Upper lobe of left lung (tissue), 6 donors: ENCODE measurements at regions not wholly inside any gene's neighbourhood (a gene's known extent, or its start where the extent isn't known, plus 50 kb on each side); places are given as distances from the start of the nearest gene placed in this dataset.

Source experiments
- ATAC-seq, 2 donors: fragments of 200-7000 bp; cut with Tn5 transposase; one replicate each; pipeline ENCODE4 v1.9.1; 2022; ENCODE audit warnings: mild to moderate bottlenecking in 2 of 2, moderate library complexity in 2 of 2; ENCODE audit not compliant: low FRiP score in 2 of 2
- DNase-seq, 2 donors: peaks; one replicate each; pipeline ENCODE4 v3.0.0-alpha.2; 2019 to 2020
- H3K27ac ChIP-seq, 4 donors: fragments of 200-600 bp; sonication (generic); one replicate each; pipeline ENCODE4 v1.5.1; 2016 to 2019
- H3K27me3 ChIP-seq, 4 donors: fragments of 200-600 bp; sonication (generic); one replicate each; pipeline ENCODE4 v1.5.1; 2017 to 2019
- H3K36me3 ChIP-seq, 4 donors: fragments of 200-600 bp; sonication (generic); one replicate each; pipeline ENCODE4 v1.5.1; 2016 to 2019
- H3K4me1 ChIP-seq, 4 donors: fragments of 200-600 bp; sonication (generic); one replicate each; pipeline ENCODE4 v1.5.1; 2018 to 2019
- H3K4me3 ChIP-seq, 4 donors: fragments of 200-600 bp; sonication (generic); one replicate each; pipeline ENCODE4 v1.5.1; 2017 to 2019; ENCODE audit warnings: mild to moderate bottlenecking in 2 of 4, moderate library complexity in 1 of 4
- H3K9me3 ChIP-seq, 4 donors: fragments of 200-600 bp; sonication (generic); one replicate each; pipeline ENCODE4 v1.5.1; 2018 to 2019
- CTCF ChIP-seq, 6 experiments: fragments of 450-650 bp in 4 of 6; fragments of 200-600 bp in 2 of 6; sonication (generic) in 2 of 6; IDR thresholded peaks; one replicate each; pipeline ENCODE4 v1.5.1; 2016 to 2019; ENCODE audit warnings: antibody characterized with exemption in 6 of 6
- EP300 ChIP-seq, 4 donors: sonication (generic); formaldehyde crosslinking; IDR thresholded peaks; one replicate each; pipeline ENCODE4 v1.5.1; 2017; ENCODE audit warnings: antibody characterized with exemption in 4 of 4, control low read depth in 2 of 4
- POLR2A ChIP-seq, 4 donors: fragments of 450-650 bp; IDR thresholded peaks; one replicate each; pipeline ENCODE4 v1.5.1; 2016 to 2017; ENCODE audit warnings: antibody characterized with exemption in 4 of 4, mild to moderate bottlenecking in 2 of 4
- POLR2AphosphoS5 ChIP-seq, 2 donors: sonication (generic); formaldehyde crosslinking; IDR thresholded peaks; one replicate each; pipeline ENCODE4 v1.5.1; 2017; ENCODE audit warnings: antibody characterized with exemption in 2 of 2
- WGBS, 2 donors: methylation state at CpG; one replicate each; pipeline ENCODE4 v1.1.5; 2017 to 2018; 5-methylcytosine and 5-hydroxymethylcytosine counted together
- donor health status: DM: no; HTN: no; CAD: no; lungs with moderate emphysema.
- donor health status: DM: no; HTN: yes; CAD: no; lungs with severe emphysema.

GRCh38 chr13:105441051-105441750 is 1094.3 kb downstream of the EFNB2 start:
- H3K4me3 ChIP-seq, result no peak overlapping the region
- H3K36me3 ChIP-seq, result no peaks in the 10 kb centered on the region
- no peaks in the 10 kb centered on the region for H3K4me1 ChIP-seq
- DNase-seq, result no peak
- no peaks in the 10 kb centered on the region for H3K9me3 ChIP-seq
- H3K27me3 ChIP-seq, result no peaks in the 10 kb centered on the region
- no peak for ATAC-seq
- H3K27ac ChIP-seq, result no peak overlapping the region
- no peak for TF ChIP-seq EP300 (IDR thresholded peaks at IDR 0.05)
- no peak for TF ChIP-seq CTCF (IDR thresholded peaks at IDR 0.05)
- no peak for TF ChIP-seq POLR2AphosphoS5 (IDR thresholded peaks at IDR 0.05)
- no peak for TF ChIP-seq POLR2A (IDR thresholded peaks at IDR 0.05)
- 58 to 62% methylated on average over 9 of the region's 9 CpGs for WGBS, 2 donors

- no peaks in the 10 kb centered on the region for H3K9me3 ChIP-seq
- DNase-seq (no peak), ATAC-seq (no peak)
- no peak overlapping the region for H3K4me3 ChIP-seq
- H3K27me3 ChIP-seq, result no peaks in the 10 kb centered on the region
- H3K27ac ChIP-seq, result no peak overlapping the region
- no peaks in the 10 kb centered on the region for H3K4me1 ChIP-seq
- no peaks in the 10 kb centered on the region for H3K36me3 ChIP-seq
- TF ChIP-seq POLR2A (IDR thresholded peaks at IDR 0.05) (no peak), EP300 (IDR thresholded peaks at IDR 0.05) (no peak), CTCF (IDR thresholded peaks at IDR 0.05) (no peak), POLR2AphosphoS5 (IDR thresholded peaks at IDR 0.05) (no peak)
Observed at GRCh38 chr13:105436943-105437342, 1098.5 kb downstream of the EFNB2 start.

- Histone ChIP-seq H3K4me1 (no peaks in the 10 kb centered on the region), H3K27ac (no peak overlapping the region), H3K27me3 (no peaks in the 10 kb centered on the region), H3K9me3 (no peaks in the 10 kb centered on the region), H3K36me3 (no peaks in the 10 kb centered on the region), H3K4me3 (no peak overlapping the region)
- no peak for TF ChIP-seq CTCF (IDR thresholded peaks at IDR 0.05)
- TF ChIP-seq POLR2A (IDR thresholded peaks at IDR 0.05), result no peak
- TF ChIP-seq POLR2AphosphoS5 (IDR thresholded peaks at IDR 0.05), result no peak
- 79 to 81% methylated on average over 2 of the region's 2 CpGs for WGBS, 2 donors
- DNase-seq (no peak), ATAC-seq (no peak)
Observed at GRCh38 chr13:105432438-105432837, 1103.0 kb downstream of the EFNB2 start.

- no peaks in the 10 kb centered on the region for H3K9me3 ChIP-seq
- ATAC-seq, result no peak
- no peak for TF ChIP-seq POLR2AphosphoS5 (IDR thresholded peaks at IDR 0.05)
- TF ChIP-seq POLR2A (IDR thresholded peaks at IDR 0.05), result no peak
- no peak for TF ChIP-seq CTCF (IDR thresholded peaks at IDR 0.05)
- H3K4me3 ChIP-seq, result no peak overlapping the region
- H3K27me3 ChIP-seq, result no peaks in the 10 kb centered on the region
- 65 to 75% methylated on average over 2 of the region's 2 CpGs for WGBS, 2 donors
- no peak overlapping the region for H3K27ac ChIP-seq
- DNase-seq, result no peak
- H3K4me1 ChIP-seq, result no peaks in the 10 kb centered on the region
- H3K36me3 ChIP-seq, result no peaks in the 10 kb centered on the region
Observed at GRCh38 chr13:105428811-105429210, 1106.7 kb downstream of the EFNB2 start.

GRCh38 chr13:105426441-105426840 is 1109.0 kb downstream of the EFNB2 start:
- TF ChIP-seq POLR2A (IDR thresholded peaks at IDR 0.05) (no peak), CTCF (IDR thresholded peaks at IDR 0.05) (no peak), EP300 (IDR thresholded peaks at IDR 0.05) (no peak), POLR2AphosphoS5 (IDR thresholded peaks at IDR 0.05) (no peak)
- DNase-seq, result no peak
- ATAC-seq, result no peak
- Histone ChIP-seq H3K36me3 (no peaks in the 10 kb centered on the region), H3K27me3 (no peaks in the 10 kb centered on the region), H3K4me3 (no peak overlapping the region), H3K27ac (no peak overlapping the region), H3K4me1 (no peaks in the 10 kb centered on the region), H3K9me3 (no peaks in the 10 kb centered on the region)
- 89 to 90% methylated on average over 5 of the region's 5 CpGs for WGBS, 2 donors
